SK-N-SH treated with all-trans-retinoic acid at 6 μM for 48 hours (cell line): ENCODE measurements at regions not wholly inside any gene's neighbourhood (a gene's known extent, or its start where the extent isn't known, plus 50 kb on each side); places are given as distances from the start of the nearest gene placed in this dataset.

Experiments
- ATAC-seq: fragments of 200-7000 bp; cut with Tn5 transposase; 3 replicates; pipeline ENCODE4 v1.9.1; 2020; ENCODE audit warnings: mild to moderate bottlenecking, moderate library complexity
- ARNTL ChIP-seq: fragments of 450-650 bp; formaldehyde crosslinking; IDR thresholded peaks from 2 replicates; pipeline ENCODE4 v1.5.0; 2020; ENCODE audit warnings: low read depth, mild to moderate bottlenecking, moderate library complexity, borderline replicate concordance
- BACH2 ChIP-seq: fragments of 250-450 bp; sonication (Bioruptor Pico); IDR thresholded peaks from 2 replicates; pipeline ENCODE4 v1.9.0; 2021; ENCODE audit warnings: mild to moderate bottlenecking, borderline replicate concordance
- CSDC2 ChIP-seq: fragments of 250-450 bp; sonication (Bioruptor Pico); IDR thresholded peaks from 2 replicates; pipeline ENCODE4 v1.5.0; 2020; ENCODE audit warnings: mild to moderate bottlenecking, moderate library complexity
- ESRRG ChIP-seq: fragments of 250-450 bp; sonication (Bioruptor Pico); IDR thresholded peaks from 2 replicates; pipeline ENCODE4 v1.6.1; 2021; ENCODE audit warnings: mild to moderate bottlenecking
- GLIS3 ChIP-seq: fragments of 250-450 bp; sonication (Bioruptor Pico); IDR thresholded peaks from 2 replicates; pipeline ENCODE4 v1.5.0; 2020; ENCODE audit warnings: mild to moderate bottlenecking, moderate library complexity
- ISL1 ChIP-seq: fragments of 250-450 bp; sonication (Bioruptor Pico); IDR thresholded peaks from 2 replicates; pipeline ENCODE4 v2.1.2; 2022; ENCODE audit warnings: mild to moderate bottlenecking, moderate library complexity
- OSR1 ChIP-seq: fragments of 250-450 bp; sonication (Bioruptor Pico); IDR thresholded peaks from 2 replicates; pipeline ENCODE4 v1.8.0; 2022; ENCODE audit warnings: moderate library complexity, mild to moderate bottlenecking, inconsistent platforms
- PPARA ChIP-seq: fragments of 250-450 bp; sonication (Bioruptor Pico); IDR thresholded peaks from 2 replicates; pipeline ENCODE4 v1.5.0; 2020; ENCODE audit warnings: mild to moderate bottlenecking, borderline replicate concordance
- RARB ChIP-seq: fragments of 250-450 bp; sonication (Bioruptor Pico); IDR thresholded peaks from 2 replicates; pipeline ENCODE4 v1.8.0; 2021; ENCODE audit warnings: mild to moderate bottlenecking, moderate library complexity
- SNAI2 ChIP-seq: fragments of 250-450 bp; sonication (Bioruptor Pico); IDR thresholded peaks from 2 replicates; pipeline ENCODE4 v1.5.0; 2020; ENCODE audit warnings: mild to moderate bottlenecking, moderate library complexity
- TCF4 ChIP-seq: fragments of 250-450 bp; sonication (Bioruptor Pico); IDR thresholded peaks from 2 replicates; pipeline ENCODE4 v1.8.0; 2021; ENCODE audit warnings: mild to moderate bottlenecking, moderate library complexity, borderline replicate concordance
- TOX ChIP-seq: fragments of 250-450 bp; sonication (Bioruptor Pico); IDR thresholded peaks from 2 replicates; pipeline ENCODE4 v1.8.0; 2021; ENCODE audit warnings: mild to moderate bottlenecking, moderate library complexity, borderline replicate concordance
- ZC3H10 ChIP-seq: fragments of 250-450 bp; sonication (Bioruptor Pico); IDR thresholded peaks from 2 replicates; pipeline ENCODE4 v1.5.1; 2021; ENCODE audit warnings: mild to moderate bottlenecking, moderate library complexity
- ZFP3 ChIP-seq: fragments of 250-450 bp; sonication (Bioruptor Pico); IDR thresholded peaks from 2 replicates; pipeline ENCODE4 v1.5.0; 2020; ENCODE audit warnings: mild to moderate bottlenecking, moderate library complexity
- ZFP30 ChIP-seq: fragments of 450-650 bp; formaldehyde crosslinking; IDR thresholded peaks from 2 replicates; pipeline ENCODE4 v1.5.0; 2022; ENCODE audit warnings: mild to moderate bottlenecking, moderate library complexity
- ZNF565 ChIP-seq: fragments of 450-650 bp; formaldehyde crosslinking; conservative IDR thresholded peaks from 2 replicates; pipeline ENCODE4 v1.5.0; 2020; ENCODE audit warnings: low read depth, mild to moderate bottlenecking, moderate library complexity
- ZNF70 ChIP-seq: fragments of 450-650 bp; formaldehyde crosslinking; IDR thresholded peaks from 2 replicates; pipeline ENCODE4 v1.5.0; 2020; ENCODE audit warnings: mild to moderate bottlenecking, moderate library complexity
- ZNF8 ChIP-seq: fragments of 450-650 bp; formaldehyde crosslinking; IDR thresholded peaks from 2 replicates; pipeline ENCODE4 v1.5.0; 2020; ENCODE audit warnings: mild to moderate bottlenecking, moderate library complexity
- TF ChIP-seq, protein P1 (sequence below): fragments of 250-450 bp; sonication (Bioruptor Pico); IDR thresholded peaks from 2 replicates; pipeline ENCODE4 v1.5.1; 2020; ENCODE audit warnings: low read depth, mild to moderate bottlenecking, moderate library complexity
- TF ChIP-seq, protein P2 (sequence below): fragments of 250-450 bp; sonication (Bioruptor Pico); IDR thresholded peaks from 2 replicates; pipeline ENCODE4 v1.8.0; 2021; ENCODE audit warnings: low read depth, mild to moderate bottlenecking, moderate library complexity, borderline replicate concordance
- TF ChIP-seq, protein P3 (sequence below): fragments of 250-450 bp; sonication (Bioruptor Pico); IDR thresholded peaks from 2 replicates; pipeline ENCODE4 v1.5.0; 2020; ENCODE audit warnings: mild to moderate bottlenecking, moderate library complexity
- TF ChIP-seq, protein P4 (sequence below): fragments of 250-450 bp; sonication (Bioruptor Pico); IDR thresholded peaks from 2 replicates; pipeline ENCODE4 v1.8.0; 2020; ENCODE audit warnings: mild to moderate bottlenecking, moderate library complexity, borderline replicate concordance
- TF ChIP-seq, protein P5 (sequence below): fragments of 250-450 bp; sonication (Bioruptor Pico); IDR thresholded peaks from 2 replicates; pipeline ENCODE4 v1.5.1; 2021; ENCODE audit warnings: mild to moderate bottlenecking, moderate library complexity

DNA sequence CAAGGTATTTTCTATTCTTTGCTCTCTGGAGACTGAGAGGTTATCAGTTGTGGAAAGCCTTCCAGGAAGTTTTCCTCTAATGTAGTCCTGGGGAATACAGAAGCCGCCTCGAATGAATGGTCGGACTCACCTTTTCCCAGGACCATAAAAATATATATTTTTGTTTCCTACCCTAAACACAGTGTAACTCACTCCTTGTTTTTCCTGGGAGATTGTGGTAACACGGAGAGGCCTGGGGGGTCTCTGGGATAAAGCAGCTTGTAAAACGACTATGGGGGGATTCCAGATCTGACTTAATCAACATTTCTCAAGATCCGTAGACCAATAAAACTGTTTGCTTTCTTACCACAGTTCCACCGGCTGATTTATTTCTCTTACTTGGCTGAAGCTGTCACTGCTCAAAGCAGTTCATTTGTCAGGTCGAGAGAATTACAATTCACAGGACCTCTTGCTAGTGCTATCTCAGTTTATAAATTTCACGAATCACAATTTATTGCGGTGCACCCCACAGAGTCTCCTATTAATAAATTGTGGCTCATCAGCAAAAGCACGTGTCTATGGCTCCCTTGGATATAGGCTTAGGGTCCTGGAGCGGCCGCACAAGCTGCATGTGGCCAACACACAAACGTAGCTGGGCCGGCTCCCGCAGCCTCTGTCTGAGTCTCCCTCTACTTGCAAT, 176.3 kb upstream of the BMPER start:
- no peak for ATAC-seq
- TF ChIP-seq SNAI2: no peak
- no peak for TF ChIP-seq ESRRG
- no peak for TF ChIP-seq ZC3H10 (CRISPR knock-in tag)
- TF ChIP-seq PPARA (CRISPR knock-in tag): no peak
- TF ChIP-seq, protein P1, sequence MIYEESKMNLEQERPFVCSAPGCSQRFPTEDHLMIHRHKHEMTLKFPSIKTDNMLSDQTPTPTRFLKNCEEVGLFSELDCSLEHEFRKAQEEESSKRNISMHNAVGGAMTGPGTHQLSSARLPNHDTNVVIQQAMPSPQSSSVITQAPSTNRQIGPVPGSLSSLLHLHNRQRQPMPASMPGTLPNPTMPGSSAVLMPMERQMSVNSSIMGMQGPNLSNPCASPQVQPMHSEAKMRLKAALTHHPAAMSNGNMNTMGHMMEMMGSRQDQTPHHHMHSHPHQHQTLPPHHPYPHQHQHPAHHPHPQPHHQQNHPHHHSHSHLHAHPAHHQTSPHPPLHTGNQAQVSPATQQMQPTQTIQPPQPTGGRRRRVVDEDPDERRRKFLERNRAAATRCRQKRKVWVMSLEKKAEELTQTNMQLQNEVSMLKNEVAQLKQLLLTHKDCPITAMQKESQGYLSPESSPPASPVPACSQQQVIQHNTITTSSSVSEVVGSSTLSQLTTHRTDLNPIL: no peak
- no peak for TF ChIP-seq ZNF8 (CRISPR knock-in tag)
- TF ChIP-seq, protein P2, sequence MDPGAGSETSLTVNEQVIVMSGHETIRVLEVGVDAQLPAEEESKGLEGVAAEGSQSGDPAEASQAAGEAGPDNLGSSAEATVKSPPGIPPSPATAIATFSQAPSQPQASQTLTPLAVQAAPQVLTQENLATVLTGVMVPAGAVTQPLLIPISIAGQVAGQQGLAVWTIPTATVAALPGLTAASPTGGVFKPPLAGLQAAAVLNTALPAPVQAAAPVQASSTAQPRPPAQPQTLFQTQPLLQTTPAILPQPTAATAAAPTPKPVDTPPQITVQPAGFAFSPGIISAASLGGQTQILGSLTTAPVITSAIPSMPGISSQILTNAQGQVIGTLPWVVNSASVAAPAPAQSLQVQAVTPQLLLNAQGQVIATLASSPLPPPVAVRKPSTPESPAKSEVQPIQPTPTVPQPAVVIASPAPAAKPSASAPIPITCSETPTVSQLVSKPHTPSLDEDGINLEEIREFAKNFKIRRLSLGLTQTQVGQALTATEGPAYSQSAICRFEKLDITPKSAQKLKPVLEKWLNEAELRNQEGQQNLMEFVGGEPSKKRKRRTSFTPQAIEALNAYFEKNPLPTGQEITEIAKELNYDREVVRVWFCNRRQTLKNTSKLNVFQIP (CRISPR knock-in tag): no peak
- TF ChIP-seq ISL1 (CRISPR knock-in tag): no peak
- TF ChIP-seq RARB (CRISPR knock-in tag): no peak
- no peak for TF ChIP-seq OSR1 (CRISPR knock-in tag)
- no peak for TF ChIP-seq ZNF565 (CRISPR knock-in tag)
- TF ChIP-seq TCF4 (CRISPR knock-in tag): no peak
- no peak for TF ChIP-seq ZFP30 (CRISPR knock-in tag)
- TF ChIP-seq, protein P3, sequence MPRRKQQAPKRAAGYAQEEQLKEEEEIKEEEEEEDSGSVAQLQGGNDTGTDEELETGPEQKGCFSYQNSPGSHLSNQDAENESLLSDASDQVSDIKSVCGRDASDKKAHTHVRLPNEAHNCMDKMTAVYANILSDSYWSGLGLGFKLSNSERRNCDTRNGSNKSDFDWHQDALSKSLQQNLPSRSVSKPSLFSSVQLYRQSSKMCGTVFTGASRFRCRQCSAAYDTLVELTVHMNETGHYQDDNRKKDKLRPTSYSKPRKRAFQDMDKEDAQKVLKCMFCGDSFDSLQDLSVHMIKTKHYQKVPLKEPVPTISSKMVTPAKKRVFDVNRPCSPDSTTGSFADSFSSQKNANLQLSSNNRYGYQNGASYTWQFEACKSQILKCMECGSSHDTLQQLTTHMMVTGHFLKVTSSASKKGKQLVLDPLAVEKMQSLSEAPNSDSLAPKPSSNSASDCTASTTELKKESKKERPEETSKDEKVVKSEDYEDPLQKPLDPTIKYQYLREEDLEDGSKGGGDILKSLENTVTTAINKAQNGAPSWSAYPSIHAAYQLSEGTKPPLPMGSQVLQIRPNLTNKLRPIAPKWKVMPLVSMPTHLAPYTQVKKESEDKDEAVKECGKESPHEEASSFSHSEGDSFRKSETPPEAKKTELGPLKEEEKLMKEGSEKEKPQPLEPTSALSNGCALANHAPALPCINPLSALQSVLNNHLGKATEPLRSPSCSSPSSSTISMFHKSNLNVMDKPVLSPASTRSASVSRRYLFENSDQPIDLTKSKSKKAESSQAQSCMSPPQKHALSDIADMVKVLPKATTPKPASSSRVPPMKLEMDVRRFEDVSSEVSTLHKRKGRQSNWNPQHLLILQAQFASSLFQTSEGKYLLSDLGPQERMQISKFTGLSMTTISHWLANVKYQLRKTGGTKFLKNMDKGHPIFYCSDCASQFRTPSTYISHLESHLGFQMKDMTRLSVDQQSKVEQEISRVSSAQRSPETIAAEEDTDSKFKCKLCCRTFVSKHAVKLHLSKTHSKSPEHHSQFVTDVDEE: no peak
- TF ChIP-seq ZNF70: no peak

DNA sequence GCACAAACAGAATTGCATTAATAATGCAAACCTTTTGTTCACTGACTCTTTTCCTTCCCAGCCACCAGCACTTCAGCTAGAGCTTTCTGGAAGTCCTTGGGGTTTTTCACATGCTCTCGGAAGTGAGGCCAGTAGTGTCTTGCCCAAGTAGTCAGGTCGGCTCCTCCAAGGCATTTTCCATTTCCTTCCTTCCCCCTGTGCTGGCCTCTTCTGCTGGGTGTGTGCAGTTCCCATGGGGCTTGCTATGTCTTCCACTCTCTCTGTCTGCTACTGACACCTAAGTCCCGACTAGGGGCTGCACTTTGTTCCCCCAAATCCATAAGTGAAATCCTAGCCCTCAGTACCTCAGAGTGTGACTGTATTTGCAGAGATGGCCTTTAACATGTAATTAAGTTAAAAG, 175.6 kb upstream of the BMPER start:
- TF ChIP-seq, protein P2 (CRISPR knock-in tag): no peak
- TF ChIP-seq ZNF565 (CRISPR knock-in tag) (no peak), TOX (CRISPR knock-in tag) (no peak), CSDC2 (CRISPR knock-in tag) (no peak), ISL1 (CRISPR knock-in tag) (no peak), ZNF70 (no peak), ESRRG (no peak), ZFP3 (CRISPR knock-in tag) (no peak), OSR1 (CRISPR knock-in tag) (no peak), PPARA (CRISPR knock-in tag) (no peak), TCF4 (CRISPR knock-in tag) (no peak), SNAI2 (no peak), ZNF8 (CRISPR knock-in tag) (no peak), GLIS3 (CRISPR knock-in tag) (no peak), ARNTL (CRISPR knock-in tag) (no peak), BACH2 (no peak)
- TF ChIP-seq, protein P3: no peak
- TF ChIP-seq, protein P1: no peak
- TF ChIP-seq, protein P4, sequence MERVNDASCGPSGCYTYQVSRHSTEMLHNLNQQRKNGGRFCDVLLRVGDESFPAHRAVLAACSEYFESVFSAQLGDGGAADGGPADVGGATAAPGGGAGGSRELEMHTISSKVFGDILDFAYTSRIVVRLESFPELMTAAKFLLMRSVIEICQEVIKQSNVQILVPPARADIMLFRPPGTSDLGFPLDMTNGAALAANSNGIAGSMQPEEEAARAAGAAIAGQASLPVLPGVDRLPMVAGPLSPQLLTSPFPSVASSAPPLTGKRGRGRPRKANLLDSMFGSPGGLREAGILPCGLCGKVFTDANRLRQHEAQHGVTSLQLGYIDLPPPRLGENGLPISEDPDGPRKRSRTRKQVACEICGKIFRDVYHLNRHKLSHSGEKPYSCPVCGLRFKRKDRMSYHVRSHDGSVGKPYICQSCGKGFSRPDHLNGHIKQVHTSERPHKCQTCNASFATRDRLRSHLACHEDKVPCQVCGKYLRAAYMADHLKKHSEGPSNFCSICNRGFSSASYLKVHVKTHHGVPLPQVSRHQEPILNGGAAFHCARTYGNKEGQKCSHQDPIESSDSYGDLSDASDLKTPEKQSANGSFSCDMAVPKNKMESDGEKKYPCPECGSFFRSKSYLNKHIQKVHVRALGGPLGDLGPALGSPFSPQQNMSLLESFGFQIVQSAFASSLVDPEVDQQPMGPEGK (CRISPR knock-in tag): no peak
- TF ChIP-seq, protein P5, sequence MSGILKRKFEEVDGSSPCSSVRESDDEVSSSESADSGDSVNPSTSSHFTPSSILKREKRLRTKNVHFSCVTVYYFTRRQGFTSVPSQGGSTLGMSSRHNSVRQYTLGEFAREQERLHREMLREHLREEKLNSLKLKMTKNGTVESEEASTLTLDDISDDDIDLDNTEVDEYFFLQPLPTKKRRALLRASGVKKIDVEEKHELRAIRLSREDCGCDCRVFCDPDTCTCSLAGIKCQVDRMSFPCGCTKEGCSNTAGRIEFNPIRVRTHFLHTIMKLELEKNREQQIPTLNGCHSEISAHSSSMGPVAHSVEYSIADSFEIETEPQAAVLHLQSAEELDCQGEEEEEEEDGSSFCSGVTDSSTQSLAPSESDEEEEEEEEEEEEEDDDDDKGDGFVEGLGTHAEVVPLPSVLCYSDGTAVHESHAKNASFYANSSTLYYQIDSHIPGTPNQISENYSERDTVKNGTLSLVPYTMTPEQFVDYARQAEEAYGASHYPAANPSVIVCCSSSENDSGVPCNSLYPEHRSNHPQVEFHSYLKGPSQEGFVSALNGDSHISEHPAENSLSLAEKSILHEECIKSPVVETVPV (CRISPR knock-in tag): no peak
- ATAC-seq: no peak
